ENCODE measurements at regions not wholly inside any gene's neighbourhood (a gene's known extent, or its start where the extent isn't known, plus 50 kb on each side); places are given as distances from the start of the nearest gene placed in this dataset.

- H3K4me1 Mint-ChIP-seq (ENCODE audit: unreplicated experiment) = no peaks in the 10 kb centered on the region
- TF ChIP-seq CTCF (IDR thresholded peaks at IDR 0.05) = no peak
- peaks cover 8% of the 10 kb centered on the region for H3K27me3 Mint-ChIP-seq (ENCODE audit: unreplicated experiment)
- no peak for DNase-seq (ENCODE audit: extremely low spot score, unreplicated experiment)
- H3K27ac Mint-ChIP-seq (ENCODE audit: unreplicated experiment) = no peak overlapping the region
- H3K4me3 Mint-ChIP-seq (ENCODE audit: unreplicated experiment) = no peak overlapping the region
- peaks cover 4% of the 10 kb centered on the region for H3K9me3 Mint-ChIP-seq (ENCODE audit: unreplicated experiment)
- H3K36me3 Mint-ChIP-seq (ENCODE audit: unreplicated experiment) = no peaks in the 10 kb centered on the region
Observed at GRCh38 chr2:56068746-56069145, 115.0 kb upstream of the CCDC85A start.

DNA sequence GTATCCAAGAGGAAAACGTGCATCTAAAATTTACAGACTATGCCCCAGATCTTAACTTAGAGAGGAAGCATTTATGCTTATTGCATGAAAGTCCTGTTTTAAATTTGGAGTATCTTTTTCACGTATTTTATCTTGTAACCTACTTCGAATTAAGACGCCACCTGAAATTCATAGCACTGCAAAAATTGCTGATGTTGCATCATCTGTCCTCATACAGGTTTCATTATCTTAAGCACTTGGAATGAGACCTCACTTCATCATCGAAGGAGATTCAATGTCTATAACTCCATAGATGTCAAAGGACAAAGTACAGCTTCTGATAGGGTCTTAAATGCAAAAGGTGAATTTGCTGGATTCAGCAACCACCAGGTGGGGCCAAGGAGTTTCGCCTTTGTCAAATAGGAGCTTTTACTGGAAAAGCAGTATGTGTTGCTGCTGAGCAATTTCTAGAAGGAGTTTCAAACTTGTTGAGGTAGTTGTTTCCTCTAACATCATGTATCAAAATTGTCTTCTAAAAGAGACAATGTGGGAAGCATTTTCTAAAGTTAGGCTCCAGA is 106.4 kb upstream of the CCDC85A start:
- TF ChIP-seq CTCF (IDR thresholded peaks at IDR 0.05) = peak; percentile 50
- Mint-ChIP-seq H3K4me1 (ENCODE audit: unreplicated experiment) (no peaks in the 10 kb centered on the region), H3K27ac (ENCODE audit: unreplicated experiment) (no peak overlapping the region), H3K9me3 (ENCODE audit: unreplicated experiment) (peaks cover 5% of the 10 kb centered on the region), H3K36me3 (ENCODE audit: unreplicated experiment) (no peaks in the 10 kb centered on the region), H3K27me3 (ENCODE audit: unreplicated experiment) (peaks cover 12% of the 10 kb centered on the region), H3K4me3 (ENCODE audit: unreplicated experiment) (no peak overlapping the region)
- no peak for DNase-seq (ENCODE audit: extremely low spot score, unreplicated experiment)

DNA sequence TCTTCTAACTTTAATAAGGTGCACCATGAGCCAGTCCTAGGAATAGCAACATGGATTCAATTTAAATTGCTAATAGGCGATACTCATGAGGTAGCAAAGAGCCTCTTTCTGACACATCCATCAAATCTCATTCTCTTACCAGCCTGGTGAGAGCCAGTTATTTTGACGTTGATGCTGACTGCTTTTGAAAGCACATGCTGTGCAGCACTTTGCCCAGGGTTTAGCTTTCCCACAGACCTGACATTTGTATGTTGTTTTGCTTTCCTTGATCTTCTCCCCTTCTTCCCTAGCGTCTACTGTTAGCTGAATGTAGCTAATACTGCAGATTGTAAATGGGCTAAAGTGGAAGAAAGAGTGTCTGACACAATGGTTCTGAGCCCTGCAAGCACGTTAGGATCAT is 101.1 kb upstream of the CCDC85A start:
- Mint-ChIP-seq H3K9me3 (ENCODE audit: unreplicated experiment) (peaks cover 5% of the 10 kb centered on the region), H3K4me1 (ENCODE audit: unreplicated experiment) (no peaks in the 10 kb centered on the region), H3K4me3 (ENCODE audit: unreplicated experiment) (no peak overlapping the region), H3K27me3 (ENCODE audit: unreplicated experiment) (no peaks in the 10 kb centered on the region), H3K36me3 (ENCODE audit: unreplicated experiment) (no peaks in the 10 kb centered on the region), H3K27ac (ENCODE audit: unreplicated experiment) (no peak overlapping the region)
- DNase-seq (ENCODE audit: extremely low spot score, unreplicated experiment) = no peak
- no peak for TF ChIP-seq CTCF (IDR thresholded peaks at IDR 0.05)

GRCh38 chr2:56084111-56084901 is 99.5 kb upstream of the CCDC85A start:
- Mint-ChIP-seq H3K4me3 (ENCODE audit: unreplicated experiment) (no peak overlapping the region), H3K4me1 (ENCODE audit: unreplicated experiment) (no peaks in the 10 kb centered on the region)
- no peak for TF ChIP-seq CTCF (IDR thresholded peaks at IDR 0.05)

GRCh38 chr2:56086336-56086735 is 97.5 kb upstream of the CCDC85A start:
- no peak for TF ChIP-seq CTCF (IDR thresholded peaks at IDR 0.05)
- Mint-ChIP-seq H3K36me3 (ENCODE audit: unreplicated experiment) (no peaks in the 10 kb centered on the region), H3K4me3 (ENCODE audit: unreplicated experiment) (no peak overlapping the region), H3K27me3 (ENCODE audit: unreplicated experiment) (peaks cover 3% of the 10 kb centered on the region), H3K27ac (ENCODE audit: unreplicated experiment) (no peak overlapping the region), H3K9me3 (ENCODE audit: unreplicated experiment) (no peaks in the 10 kb centered on the region), H3K4me1 (ENCODE audit: unreplicated experiment) (no peaks in the 10 kb centered on the region)
- DNase-seq (ENCODE audit: extremely low spot score, unreplicated experiment) = no peak

More at GRCh38 chr2:56084111-56084901, 99.5 kb upstream of the CCDC85A start:
- H3K9me3 Mint-ChIP-seq (ENCODE audit: unreplicated experiment) = peaks cover 5% of the 10 kb centered on the region
- H3K36me3 Mint-ChIP-seq (ENCODE audit: unreplicated experiment) = no peaks in the 10 kb centered on the region
- H3K27me3 Mint-ChIP-seq (ENCODE audit: unreplicated experiment) = no peaks in the 10 kb centered on the region
- DNase-seq (ENCODE audit: extremely low spot score, unreplicated experiment) = no peak
- H3K27ac Mint-ChIP-seq (ENCODE audit: unreplicated experiment) = no peak overlapping the region

Measured in osteocyte (in vitro differentiated cells).